ENCODE measurements at regions not wholly inside any gene's neighbourhood (a gene's known extent, or its start where the extent isn't known, plus 50 kb on each side); places are given as distances from the start of the nearest gene placed in this dataset.
A peak's percentile ranks its signal among the peaks of the same experiment; 100 is the strongest.

DNA sequence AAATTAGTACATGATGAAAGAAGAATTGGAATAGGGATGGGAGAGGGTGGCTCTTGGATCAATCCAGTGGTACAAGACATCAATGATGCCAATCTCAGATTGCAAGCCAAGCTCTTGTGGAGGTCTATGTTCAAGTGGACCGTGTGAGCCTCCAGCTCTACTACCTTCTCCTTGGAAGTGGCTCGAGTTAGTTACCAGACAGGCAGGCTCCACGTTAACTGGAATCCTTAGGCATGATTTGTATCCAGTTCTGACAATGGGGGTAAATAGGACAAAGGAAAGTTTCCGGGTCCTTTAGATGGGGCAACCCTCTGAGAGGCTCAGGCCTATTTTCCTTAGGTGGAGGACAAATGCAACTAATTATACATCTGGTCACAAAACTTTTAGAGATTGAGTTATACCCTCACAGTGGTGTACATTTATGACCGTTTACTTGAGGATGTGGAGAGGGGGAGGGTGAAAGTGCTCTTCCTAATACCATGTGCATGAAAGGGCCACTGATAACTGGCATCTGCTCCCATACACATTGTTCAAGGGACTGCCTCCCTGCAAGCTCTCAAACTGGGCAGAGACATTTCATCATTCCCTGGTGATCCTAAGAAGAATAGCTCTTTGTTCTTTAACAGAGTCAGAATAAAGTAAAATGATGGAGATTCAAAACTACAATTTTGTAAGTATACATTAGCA lies 180.2 kb downstream of the SOCS6 start:
- DNase-seq (ENCODE audit: low read depth) = no peak

DNA sequence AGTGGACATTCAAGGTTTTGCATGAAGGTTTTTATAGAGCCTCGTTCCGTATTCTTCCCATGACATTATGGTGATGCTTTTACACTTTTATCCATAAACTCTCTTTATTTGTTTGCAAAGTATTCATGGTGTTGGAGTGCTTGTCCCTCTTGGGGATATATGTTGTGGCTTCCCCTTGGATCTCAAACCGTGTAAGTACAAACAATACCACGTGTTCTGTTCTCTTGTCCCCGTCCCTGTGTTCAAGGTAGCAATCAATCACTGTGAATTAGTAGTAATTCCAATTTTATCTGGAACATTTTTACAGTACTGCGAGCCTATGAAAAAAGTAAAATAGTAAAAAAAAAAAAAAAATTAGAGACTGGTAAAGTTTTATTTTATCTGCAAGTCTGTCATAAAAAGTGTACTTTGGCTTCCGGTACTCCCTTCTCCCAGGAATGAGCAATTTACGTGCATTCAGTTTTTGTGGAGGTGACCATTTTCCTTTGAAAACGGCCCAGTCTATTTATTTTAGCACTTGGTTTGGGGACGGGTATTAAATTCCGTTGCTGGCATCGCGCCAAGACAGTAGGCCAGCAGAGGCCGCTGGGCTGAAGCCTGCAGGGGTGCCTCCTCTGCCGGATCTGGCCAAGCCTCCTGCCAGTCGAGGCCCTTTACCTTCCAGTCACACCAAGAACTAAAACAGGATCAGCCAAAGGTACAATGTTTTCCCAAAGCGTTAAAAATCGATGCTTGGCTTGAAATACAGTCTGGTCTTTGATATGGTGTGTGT lies 175.7 kb downstream of the SOCS6 start:
- DNase-seq (ENCODE audit: low read depth) = peak; percentile 36

DNA sequence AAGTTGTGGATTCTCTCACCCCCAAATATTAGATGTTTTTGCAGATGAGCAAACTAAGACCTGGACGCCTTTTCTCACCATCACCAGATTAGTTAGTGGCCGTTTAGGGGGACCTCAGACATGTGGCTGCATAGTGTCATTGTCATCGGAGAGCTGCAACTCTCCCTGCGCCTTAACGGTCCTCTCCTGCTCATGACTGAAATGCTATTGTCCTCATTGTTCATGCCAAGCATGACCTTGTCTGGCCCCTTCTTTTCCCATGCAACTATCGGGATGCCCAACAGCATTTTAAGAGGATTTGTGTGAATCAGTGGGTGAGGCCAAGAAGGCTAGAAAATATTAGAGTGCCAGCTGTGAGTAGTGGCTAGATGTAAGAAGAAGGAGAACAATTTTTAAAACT lies 174.2 kb downstream of the SOCS6 start:
- no peak for DNase-seq (ENCODE audit: low read depth)

DNA sequence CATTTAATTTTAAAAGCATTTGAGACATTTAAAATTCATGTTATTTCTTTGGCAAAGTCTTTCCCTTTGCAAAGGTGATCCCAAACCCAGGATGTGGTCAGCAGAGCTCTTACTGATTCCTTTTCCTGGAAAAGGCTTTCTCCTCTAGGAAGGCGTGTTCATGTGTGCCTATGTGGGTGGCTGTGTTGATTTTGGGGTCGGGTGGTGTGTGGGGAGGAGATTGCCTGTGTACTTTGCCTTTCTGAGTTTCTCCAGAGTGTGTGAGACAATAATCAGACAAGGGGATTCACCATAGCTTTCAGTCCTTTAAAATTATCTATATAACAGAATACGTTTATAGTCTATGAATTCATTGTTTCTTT lies 173.2 kb downstream of the SOCS6 start:
- DNase-seq (ENCODE audit: low read depth) = no peak

DNA sequence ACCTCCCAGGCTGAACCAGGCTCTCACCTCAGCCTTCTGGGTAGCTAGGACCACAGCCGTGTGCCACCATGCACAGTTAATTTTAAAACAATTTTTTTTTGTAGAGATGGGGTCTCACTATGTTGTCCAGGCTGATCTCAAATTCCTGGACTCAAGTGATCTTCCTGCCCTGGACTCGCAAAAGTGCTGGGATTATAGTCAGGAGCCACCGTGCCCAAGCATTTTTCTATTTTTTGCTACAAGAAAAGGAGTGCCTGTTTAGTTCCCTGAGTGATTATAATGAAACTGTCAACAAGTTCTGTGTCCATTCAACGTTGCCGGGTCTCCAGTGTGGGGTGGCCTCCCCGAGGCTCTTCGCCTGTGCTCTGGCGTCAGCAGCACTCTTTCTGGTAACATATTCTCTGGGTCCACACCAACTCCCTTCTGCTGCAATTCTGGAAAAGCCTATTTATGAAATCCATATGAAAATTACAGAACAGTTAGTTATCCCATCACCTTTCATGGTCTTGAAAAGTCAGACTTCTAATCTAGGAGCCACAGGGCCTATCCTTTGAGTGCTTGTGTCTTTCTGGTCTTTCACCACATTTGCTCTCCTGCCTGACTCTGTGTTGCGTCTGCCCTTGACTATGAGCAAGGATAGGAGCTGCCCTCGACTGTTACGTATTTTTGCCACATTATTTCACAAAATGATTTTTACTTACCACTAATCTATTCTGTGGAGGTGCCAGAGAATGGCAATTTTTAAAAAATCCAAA lies 172.7 kb downstream of the SOCS6 start:
- no peak for DNase-seq (ENCODE audit: low read depth)

DNA sequence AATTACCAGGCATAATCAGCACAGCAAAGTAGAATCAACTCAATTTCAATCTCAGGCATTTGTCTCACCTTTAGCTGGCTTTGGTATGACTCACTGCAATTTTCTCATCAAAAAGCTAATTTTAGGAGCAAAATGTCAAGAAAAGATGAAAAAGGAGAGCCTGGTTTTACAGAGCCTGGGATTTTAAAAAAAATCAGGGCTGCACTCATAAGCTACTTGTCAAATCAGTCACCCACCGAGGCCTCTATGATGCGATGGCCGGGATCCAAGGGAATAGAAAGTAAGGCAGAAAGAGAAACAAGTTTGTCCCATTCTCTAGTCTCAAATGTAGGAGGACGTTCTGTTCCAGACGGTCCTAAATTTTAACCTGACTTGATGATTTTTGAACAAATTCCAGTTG lies 170.9 kb downstream of the SOCS6 start:
- DNase-seq (ENCODE audit: low read depth) = no peak

DNA sequence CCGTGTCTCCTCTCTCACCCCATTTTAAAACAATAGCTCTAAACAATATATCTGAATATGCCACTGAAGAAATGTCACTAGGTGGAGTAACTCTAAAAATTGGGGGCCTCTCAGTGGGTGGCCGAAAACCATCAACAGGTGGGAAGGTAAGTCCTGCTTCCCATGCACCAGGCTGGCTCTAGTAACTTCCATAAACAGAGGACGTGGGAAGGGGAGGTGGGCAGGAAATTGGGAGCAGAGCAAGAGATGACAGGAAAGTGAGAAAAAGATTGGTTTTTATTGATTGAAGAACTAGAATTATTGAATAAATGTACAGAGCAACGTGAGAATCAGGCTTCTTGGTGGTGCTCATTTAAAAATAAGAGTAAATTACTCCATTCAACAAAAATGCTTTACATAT lies 170.4 kb downstream of the SOCS6 start:
- DNase-seq (ENCODE audit: low read depth) = no peak

DNA sequence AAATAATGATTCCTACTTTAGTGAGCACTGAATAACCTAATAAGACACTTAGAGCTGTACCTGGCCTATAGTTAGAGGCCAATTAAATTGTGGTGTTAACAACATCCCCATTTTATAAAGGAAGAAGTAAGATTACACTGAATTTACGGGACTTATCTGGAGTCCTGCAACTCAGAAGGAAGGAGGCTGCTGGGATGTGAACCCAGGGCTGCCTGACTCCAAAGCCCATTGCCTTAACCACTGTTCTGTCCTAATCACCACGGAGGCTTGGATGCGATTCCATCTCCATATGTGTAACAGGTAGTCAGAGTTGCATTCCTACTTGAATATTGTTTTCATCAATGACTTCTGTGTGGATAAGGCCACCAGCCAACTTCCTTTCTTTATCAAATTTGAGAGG lies 168.9 kb downstream of the SOCS6 start:
- DNase-seq (ENCODE audit: low read depth) = no peak

DNA sequence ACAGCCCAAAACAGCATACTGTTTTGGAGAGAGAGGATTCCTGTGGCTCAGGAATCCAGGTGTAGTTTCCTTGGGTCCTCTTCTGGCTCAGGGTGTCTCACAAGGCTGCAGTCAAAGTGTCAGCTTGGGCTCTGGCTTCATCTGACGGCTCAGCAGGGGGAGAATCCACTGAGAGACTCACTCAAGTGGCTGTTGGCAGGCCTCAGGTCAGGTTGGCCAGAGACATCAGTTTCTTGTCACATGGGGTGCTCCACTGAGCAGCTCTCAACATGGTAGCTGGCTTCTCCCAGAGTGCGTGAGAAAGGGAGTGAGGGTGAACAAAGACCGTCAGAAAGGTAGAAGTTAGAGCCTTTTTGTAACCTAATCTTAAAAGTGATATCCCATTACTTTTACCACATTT lies 168.4 kb downstream of the SOCS6 start:
- DNase-seq (ENCODE audit: low read depth) = no peak

DNA sequence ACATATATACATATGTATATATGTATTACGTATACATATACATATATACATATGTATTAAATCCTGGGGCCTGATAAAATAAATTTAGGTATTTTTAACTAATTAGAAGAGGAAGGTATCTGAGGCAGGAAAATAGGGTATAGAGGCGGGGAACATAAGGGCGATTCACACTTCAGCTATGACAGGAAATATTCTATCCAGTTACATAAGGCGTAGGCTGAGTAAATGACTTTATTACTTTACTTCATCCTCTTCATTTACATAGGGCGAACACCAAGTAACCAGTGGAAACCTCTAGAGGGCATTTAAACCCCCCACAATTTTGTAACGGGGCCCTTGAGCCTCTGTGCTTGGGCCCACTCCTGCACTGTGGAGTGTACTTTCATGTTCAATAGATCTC lies 167.5 kb downstream of the SOCS6 start:
- DNase-seq (ENCODE audit: low read depth) = no peak

DNA sequence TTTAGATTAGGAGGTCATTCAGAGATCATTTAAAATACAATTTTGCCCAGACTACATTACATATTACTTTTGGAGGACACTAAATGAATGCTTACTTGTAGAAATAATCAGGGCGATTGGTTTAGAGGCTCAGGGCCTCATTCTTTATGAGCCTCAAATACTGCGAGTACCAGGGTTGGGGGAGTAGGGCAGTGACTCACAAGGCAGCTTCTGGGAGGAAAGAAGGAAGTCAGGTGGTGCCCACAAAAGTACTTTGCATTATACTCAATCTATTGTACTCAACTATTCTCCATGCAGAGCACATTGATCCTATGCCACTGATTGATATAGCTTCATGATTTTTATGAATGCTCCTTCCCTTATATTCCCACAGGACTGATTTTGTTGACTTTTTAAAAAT lies 166.9 kb downstream of the SOCS6 start:
- peak; percentile 30 for DNase-seq (ENCODE audit: low read depth)

DNA sequence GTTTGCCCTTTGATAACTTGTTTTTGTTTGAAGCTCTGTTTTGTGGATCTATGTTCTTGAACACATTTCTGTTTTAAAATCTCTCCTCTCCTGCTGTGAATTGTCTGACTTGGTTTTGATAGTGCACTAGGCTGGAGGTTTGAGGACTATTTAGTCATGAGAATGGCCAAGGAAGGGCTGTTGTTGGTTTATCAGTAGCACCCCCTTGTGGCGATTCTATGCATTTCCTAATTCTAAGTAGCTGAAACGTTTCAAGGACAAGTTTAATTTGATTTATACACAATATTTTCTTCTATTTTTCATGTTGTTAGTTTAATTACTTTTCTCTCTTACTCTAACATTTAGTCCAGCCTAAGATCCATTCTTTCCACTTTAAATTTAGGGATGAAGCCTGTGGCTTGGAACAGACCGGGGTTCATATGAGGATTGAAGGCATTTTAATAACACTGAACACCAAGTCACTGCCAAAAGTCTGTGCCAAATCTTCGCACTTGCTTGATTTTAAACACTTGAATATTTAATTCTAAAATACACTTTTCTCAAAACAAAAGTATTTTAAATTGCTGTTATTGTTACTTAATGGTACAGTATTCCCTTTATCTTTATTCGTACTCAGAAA lies 166.0 kb downstream of the SOCS6 start:
- DNase-seq (ENCODE audit: low read depth) = peak; percentile 65

DNA sequence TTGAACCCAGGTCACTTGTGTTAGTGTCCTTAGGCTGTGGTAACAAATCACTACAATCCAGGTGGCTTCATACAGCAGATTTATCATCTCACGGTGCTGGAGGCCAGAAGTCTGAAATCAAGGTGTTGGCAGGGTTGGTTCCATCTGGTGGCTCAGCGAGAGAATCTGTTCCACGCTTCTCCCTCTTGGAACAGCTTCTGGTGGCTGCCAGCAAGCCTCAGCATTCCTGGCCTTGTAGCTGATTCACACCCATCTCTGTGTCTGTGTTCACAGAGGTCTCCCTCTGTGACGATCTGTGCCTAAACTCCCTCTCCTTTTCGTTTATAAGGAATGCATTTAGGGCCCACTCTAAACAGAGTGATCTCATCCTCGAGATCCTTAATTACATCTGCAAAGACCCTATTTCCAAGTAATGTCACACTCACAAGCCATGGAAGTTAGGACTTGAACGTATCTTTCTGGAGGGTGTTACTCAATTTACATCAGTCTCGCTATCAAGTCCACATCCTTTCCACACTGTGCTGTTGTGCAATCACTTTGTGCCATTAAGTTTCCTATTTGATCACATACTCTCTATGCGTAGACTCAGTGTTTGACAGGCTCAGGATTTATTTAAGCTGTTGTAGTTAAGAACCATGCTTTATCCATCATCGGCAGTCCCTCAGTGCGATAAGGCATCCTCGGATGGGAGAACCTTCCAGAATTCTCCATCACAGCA lies 164.4 kb downstream of the SOCS6 start:
- no peak for DNase-seq (ENCODE audit: low read depth)

DNA sequence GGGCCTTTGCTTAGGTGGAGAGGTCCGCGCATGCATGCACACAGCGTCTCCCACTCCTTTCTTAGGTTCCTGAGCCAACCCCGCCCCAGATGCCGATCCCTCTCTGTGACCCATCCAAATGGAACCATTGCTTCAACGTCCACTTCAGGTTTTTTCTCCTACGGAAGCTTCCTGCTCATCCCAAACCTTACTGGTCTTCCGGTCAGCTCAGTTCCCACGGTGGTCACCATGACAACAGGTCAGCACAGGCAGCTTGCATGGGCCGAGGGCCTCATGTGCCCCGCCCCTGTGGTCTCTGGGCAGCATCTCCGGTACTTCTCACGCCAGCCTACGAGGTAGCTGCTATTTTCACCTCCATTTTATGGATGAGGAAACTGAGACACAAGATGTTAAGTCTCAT lies 163.7 kb downstream of the SOCS6 start:
- no peak for DNase-seq (ENCODE audit: low read depth)

DNA sequence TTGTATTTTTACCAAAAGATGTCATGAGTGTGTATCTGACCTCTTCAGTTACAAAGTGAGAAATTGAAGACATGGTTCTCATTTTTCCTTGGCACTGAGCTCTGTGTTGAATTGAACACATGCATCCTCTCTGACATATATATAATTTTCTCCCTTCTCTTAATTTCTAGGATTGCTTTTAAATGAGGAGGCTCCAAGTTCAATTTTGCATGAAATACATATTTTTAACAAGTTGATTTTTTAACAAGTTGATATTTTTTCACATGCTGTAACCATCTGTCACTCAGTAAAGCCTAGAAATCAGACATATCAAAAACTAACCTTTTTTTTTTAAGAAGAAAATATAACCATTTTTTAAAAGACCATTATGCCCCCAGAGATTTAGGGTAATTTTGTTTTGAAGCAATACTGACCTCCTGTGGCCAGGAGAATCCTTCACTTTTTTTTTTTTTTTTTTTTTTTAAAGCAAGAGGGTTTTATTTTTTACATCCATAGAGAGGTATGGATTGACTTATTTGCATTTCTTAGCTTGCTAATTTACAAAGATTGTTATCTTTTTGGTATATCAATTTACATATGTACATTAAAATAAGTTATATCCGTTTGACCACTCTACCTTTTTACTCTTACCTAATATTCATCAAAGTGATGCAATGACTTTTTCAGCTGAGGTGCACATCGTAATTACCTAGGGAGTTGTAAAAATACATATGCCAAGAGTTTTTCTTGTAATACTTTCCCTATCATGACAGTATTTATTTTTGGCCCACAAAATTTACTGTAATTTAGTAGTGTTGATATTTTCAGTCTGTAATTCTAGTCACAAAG lies 161.8 kb downstream of the SOCS6 start:
- peak; percentile 48 for DNase-seq (ENCODE audit: low read depth)

DNA sequence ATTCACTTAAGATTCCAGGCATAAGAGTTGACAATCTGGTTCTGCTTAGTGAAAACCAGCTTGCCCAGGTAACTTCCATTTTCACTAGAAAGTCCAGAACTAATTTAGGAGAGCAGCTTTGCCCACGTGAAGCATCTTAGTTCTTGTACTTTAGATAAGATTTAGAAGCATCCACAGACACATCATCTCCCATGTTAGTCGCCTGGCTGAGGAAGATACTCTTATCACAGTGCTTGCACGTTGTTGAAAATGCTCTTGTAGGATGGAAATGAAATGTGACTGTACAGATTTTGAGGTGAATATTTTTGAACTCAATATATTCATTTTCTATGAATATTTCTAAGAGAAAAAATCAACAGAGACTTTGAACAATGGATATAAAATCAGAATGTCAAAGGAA lies 159.7 kb downstream of the SOCS6 start:
- DNase-seq (ENCODE audit: low read depth) = no peak

DNA sequence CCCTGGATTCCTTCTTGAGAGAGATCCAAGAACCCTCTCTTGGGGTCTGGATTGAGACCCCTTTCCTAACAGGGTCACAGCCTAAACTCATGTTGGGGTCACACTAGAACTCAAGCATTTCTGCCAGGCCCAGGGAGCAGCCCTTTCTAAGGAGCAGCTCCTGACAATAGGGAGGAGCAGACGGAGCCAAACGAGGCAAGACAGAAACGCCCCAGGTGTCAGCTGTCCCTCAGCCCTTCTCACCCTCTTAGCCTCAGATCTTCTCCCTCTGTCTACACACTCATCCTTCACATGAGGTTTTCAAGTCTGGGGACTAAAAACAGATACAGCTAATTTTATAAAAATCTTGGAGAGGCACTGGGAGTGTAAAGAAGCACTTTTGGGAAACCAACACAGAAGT lies 157.2 kb downstream of the SOCS6 start:
- DNase-seq (ENCODE audit: low read depth) = no peak

DNA sequence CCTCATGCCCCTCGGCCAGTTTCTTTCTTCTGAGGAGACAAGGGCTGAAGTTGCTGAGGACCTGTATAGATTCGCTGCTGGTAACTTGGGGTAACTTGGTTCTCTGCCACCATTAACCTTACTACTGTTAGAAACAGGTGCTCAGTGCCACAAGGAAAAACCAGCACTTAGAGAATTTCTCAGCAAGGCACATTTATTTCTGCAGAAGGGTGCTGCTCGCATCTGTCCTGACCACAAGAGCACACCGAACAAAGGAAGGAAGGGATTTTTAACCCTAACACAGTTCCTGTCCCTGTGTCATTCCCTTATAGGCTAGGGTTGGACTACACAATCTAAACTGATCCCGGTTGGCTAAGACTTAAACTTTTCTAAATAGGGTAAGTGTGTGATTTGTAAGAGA lies 154.1 kb downstream of the SOCS6 start:
- no peak for DNase-seq (ENCODE audit: low read depth)

DNA sequence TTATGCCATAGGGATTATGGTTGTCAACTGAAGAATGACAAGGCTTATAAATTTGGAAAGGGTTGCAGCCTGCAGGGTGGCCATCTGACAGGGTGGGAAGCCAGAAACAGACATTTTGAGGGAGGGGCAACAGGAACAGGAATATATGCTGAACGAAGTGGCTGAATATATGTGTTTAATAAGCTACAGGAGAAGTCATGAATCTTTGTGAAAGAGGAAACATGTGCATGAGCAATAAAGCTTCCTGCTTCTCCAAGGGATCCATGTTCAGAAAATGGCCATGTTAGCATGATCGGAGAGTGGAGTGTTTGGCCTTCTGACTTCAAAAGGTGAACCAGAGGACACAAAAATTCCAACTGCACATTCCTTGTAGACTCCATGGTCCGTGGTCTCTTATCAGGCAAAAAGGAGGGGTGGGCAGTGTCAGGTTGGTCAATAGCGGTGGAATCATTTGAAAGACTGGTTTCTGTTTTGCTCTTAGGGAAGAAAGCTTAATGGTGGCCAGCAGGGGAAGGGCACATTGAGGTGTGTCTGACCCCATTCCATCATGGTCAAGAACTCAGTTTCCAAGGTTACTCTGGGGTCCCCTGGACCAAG lies 144.1 kb downstream of the SOCS6 start:
- DNase-seq (ENCODE audit: low read depth) = no peak

DNA sequence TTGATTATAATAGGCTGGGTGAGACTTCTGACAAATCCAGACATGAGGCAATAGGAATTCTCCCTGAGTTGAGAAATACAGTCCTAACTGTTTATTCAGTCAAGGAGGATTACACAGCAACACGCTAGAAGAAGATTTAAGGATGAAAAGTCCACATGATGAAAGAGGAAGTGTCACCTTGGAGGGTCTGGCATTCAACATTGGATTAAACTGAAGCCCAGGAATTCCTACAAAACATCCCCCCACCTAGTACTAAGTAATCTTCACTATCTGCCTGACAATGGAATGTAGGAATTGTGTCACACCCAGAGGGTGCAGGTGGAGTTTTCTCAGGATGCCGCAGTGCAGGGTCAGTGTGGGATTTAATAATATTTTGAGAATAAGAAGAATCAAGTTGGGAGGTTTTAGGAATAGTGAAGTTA lies 142.4 kb downstream of the SOCS6 start:
- DNase-seq (ENCODE audit: low read depth) = no peak
